HEK293T (cell line): ENCODE measurements at regions not wholly inside any gene's neighbourhood (a gene's known extent, or its start where the extent isn't known, plus 50 kb on each side); places are given as distances from the start of the nearest gene placed in this dataset.

Experiments used
- CTCF ChIA-PET: fragments of 350-600 bp; formaldehyde crosslinking; extraction: SDS; loops from one replicate; lab custom pipeline; 2021; ENCODE audit warnings: antibody characterized with exemption, inconsistent platforms; lab: Yijun Ruan, JAX
- POLR2A ChIA-PET: fragments of 350-600 bp; formaldehyde crosslinking; extraction: SDS; loops from one replicate; lab custom pipeline; 2020; ENCODE audit warnings: antibody characterized with exemption, inconsistent platforms; lab: Yijun Ruan, JAX
- DNase-seq: peaks from one replicate; pipeline ENCODE4 v3.0.0; 2012; ENCODE audit warnings: mixed read lengths; ENCODE audit errors: extremely low spot score
- ARNT ChIP-seq: fragments of 450-650 bp; IDR thresholded peaks from 2 replicates; pipeline ENCODE4 v1.6.1; 2017; ENCODE audit warnings: mild to moderate bottlenecking
- BHLHE40 ChIP-seq: fragments of 450-650 bp; IDR thresholded peaks from 2 replicates; pipeline ENCODE4 v1.6.1; 2016; ENCODE audit warnings: mild to moderate bottlenecking, moderate library complexity, borderline replicate concordance
- CTBP1 ChIP-seq: fragments of 450-650 bp; IDR thresholded peaks from 2 replicates; pipeline ENCODE4 v1.6.1; 2016; ENCODE audit warnings: borderline replicate concordance
- ELF4 ChIP-seq: fragments of 450-650 bp; IDR thresholded peaks from 2 replicates; pipeline ENCODE4 v1.6.1; 2017; ENCODE audit warnings: antibody characterized with exemption
- FOXA1 ChIP-seq: fragments of 450-650 bp; IDR thresholded peaks from 2 replicates; pipeline ENCODE4 v1.6.1; 2016; ENCODE audit warnings: mild to moderate bottlenecking
- FOXK2 ChIP-seq: fragments of 450-650 bp; IDR thresholded peaks from 2 replicates; pipeline ENCODE4 v1.6.1; 2016; ENCODE audit warnings: mild to moderate bottlenecking
- FOXM1 ChIP-seq: fragments of 450-650 bp; IDR thresholded peaks from 2 replicates; pipeline ENCODE4 v1.6.1; 2017; ENCODE audit warnings: mild to moderate bottlenecking, borderline replicate concordance
- HDGF ChIP-seq: fragments of 450-650 bp; IDR thresholded peaks from 2 replicates; pipeline ENCODE4 v1.6.1; 2017; ENCODE audit warnings: antibody characterized with exemption, borderline replicate concordance
- L3MBTL2 ChIP-seq: fragments of 450-650 bp; conservative IDR thresholded peaks from 2 replicates; pipeline ENCODE4 v1.6.1; 2016; ENCODE audit warnings: mild to moderate bottlenecking
- LEF1 ChIP-seq: fragments of 450-650 bp; IDR thresholded peaks from 2 replicates; pipeline ENCODE4 v1.6.1; 2017; ENCODE audit warnings: mild to moderate bottlenecking, borderline replicate concordance
- NFRKB ChIP-seq: fragments of 450-650 bp; IDR thresholded peaks from 2 replicates; pipeline ENCODE4 v1.6.1; 2016; ENCODE audit warnings: mild to moderate bottlenecking, moderate library complexity
- SP1 ChIP-seq: fragments of 450-650 bp; IDR thresholded peaks from 2 replicates; pipeline ENCODE4 v1.6.1; 2017
- SUZ12 ChIP-seq: fragments of 450-650 bp; IDR thresholded peaks from 2 replicates; pipeline ENCODE4 v1.6.1; 2016; ENCODE audit warnings: mild to moderate bottlenecking
- TARDBP ChIP-seq: fragments of 450-650 bp; IDR thresholded peaks from 2 replicates; pipeline ENCODE4 v1.6.1; 2016
- ZNF384 ChIP-seq: fragments of 450-650 bp; IDR thresholded peaks from 2 replicates; pipeline ENCODE4 v1.6.1; 2016
- TF ChIP-seq, protein P1 (sequence below): fragments of 450-650 bp; IDR thresholded peaks from 2 replicates; pipeline ENCODE4 v1.6.1; 2016

GRCh38 chr17:54524501-54524900, 376.2 kb upstream of the TOM1L1 start:
- no peak for DNase-seq
- ChIA-PET CTCF (no interaction called here), POLR2A (no interaction called here)

GRCh38 chr17:54527941-54528340, 372.7 kb upstream of the TOM1L1 start:
- ChIA-PET POLR2A (no interaction called here), CTCF (no interaction called here)
- DNase-seq, result no peak
- no peak for TF ChIP-seq LEF1
- no peak for TF ChIP-seq CTBP1
- no peak for TF ChIP-seq ELF4
- TF ChIP-seq SUZ12, result no peak
- no peak for TF ChIP-seq HDGF
- TF ChIP-seq ZNF384, result no peak
- TF ChIP-seq FOXK2, result no peak
- no peak for TF ChIP-seq TARDBP
- TF ChIP-seq FOXA1, result no peak
- no peak for TF ChIP-seq BHLHE40
- TF ChIP-seq NFRKB, result no peak

More at GRCh38 chr17:54524501-54524900, 376.2 kb upstream of the TOM1L1 start:
- TF ChIP-seq, protein P1, sequence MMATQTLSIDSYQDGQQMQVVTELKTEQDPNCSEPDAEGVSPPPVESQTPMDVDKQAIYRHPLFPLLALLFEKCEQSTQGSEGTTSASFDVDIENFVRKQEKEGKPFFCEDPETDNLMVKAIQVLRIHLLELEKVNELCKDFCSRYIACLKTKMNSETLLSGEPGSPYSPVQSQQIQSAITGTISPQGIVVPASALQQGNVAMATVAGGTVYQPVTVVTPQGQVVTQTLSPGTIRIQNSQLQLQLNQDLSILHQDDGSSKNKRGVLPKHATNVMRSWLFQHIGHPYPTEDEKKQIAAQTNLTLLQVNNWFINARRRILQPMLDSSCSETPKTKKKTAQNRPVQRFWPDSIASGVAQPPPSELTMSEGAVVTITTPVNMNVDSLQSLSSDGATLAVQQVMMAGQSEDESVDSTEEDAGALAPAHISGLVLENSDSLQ, result no peak
- TF ChIP-seq SP1, result no peak
- TF ChIP-seq L3MBTL2, result no peak
- TF ChIP-seq ARNT, result no peak
- no peak for TF ChIP-seq FOXA1

DNA sequence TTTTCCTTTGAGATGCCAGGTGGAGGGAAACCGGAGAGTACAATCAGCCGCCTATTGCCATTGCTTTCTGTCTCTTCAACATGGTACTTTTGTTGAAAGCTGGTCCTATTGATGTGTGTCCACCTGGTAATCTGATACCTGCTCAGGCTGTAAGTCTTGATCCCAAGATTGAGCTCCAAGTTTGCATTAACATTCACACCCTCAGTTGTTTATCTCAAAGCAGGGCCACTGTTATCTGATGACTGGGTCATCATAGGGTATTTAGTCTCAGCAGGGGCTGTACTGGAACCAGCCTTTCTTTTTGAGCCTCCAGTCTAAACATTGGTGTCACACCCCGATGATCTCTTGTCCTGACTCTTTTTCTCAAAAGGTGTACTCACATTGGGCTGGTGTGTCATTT, 370.3 kb upstream of the TOM1L1 start:
- POLR2A ChIA-PET, result no interaction called here
- no peak for TF ChIP-seq FOXM1
- no peak for TF ChIP-seq TARDBP
- CTCF ChIA-PET, result no interaction called here
- no peak for DNase-seq

GRCh38 chr17:54536306-54536705, 364.3 kb upstream of the TOM1L1 start:
- DNase-seq, result no peak
- POLR2A ChIA-PET, result no interaction called here
- CTCF ChIA-PET, result no interaction called here
- TF ChIP-seq FOXK2 (no peak), TARDBP (no peak), ARNT (no peak), BHLHE40 (no peak), FOXA1 (no peak), ELF4 (no peak), L3MBTL2 (no peak), FOXM1 (no peak), LEF1 (no peak)

DNA sequence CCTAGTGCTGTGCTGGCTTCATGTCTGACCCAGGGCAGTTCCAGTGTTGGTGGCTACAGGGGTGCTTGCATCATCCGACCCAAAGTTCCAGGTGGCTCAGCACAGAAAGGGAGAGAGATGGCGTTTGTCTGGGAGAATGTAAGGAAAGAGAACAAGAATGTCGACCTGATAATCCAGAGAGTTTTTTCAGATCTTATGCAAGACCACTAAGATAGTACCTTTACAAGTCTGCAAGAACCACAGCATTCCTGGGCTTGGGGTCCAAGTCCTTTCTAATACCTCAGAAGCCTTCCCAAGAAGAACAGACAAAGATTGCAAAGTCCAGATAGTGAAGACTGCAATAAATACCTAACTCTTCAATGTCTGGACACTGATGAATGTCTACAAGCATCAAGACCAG, 363.0 kb upstream of the TOM1L1 start:
- DNase-seq, result no peak
- POLR2A ChIA-PET, result no interaction called here
- CTCF ChIA-PET, result no interaction called here
- no peak for TF ChIP-seq FOXK2
- TF ChIP-seq HDGF, result no peak
- TF ChIP-seq SUZ12, result no peak
- TF ChIP-seq, protein P1, result no peak
- no peak for TF ChIP-seq FOXA1
- TF ChIP-seq TARDBP, result no peak

- DNase-seq, result no peak
- TF ChIP-seq ELF4 (no peak), SP1 (no peak), L3MBTL2 (no peak)
These were observed 356.4 kb upstream of the TOM1L1 start for GRCh38 chr17:54544249-54544648.

GRCh38 chr17:54559883-54560282, 340.8 kb upstream of the TOM1L1 start:
- CTCF ChIA-PET, result no interaction called here
- no peak for DNase-seq
- no peak for TF ChIP-seq ZNF384
- POLR2A ChIA-PET, result no interaction called here

More at GRCh38 chr17:54544249-54544648, 356.4 kb upstream of the TOM1L1 start:
- ChIA-PET CTCF (no interaction called here), POLR2A (no interaction called here)

- CTCF ChIA-PET, result no interaction called here
- no peak for TF ChIP-seq TARDBP
- POLR2A ChIA-PET, result no interaction called here
- no peak for DNase-seq
These were observed 292.0 kb upstream of the TOM1L1 start for GRCh38 chr17:54608634-54609155.

DNA sequence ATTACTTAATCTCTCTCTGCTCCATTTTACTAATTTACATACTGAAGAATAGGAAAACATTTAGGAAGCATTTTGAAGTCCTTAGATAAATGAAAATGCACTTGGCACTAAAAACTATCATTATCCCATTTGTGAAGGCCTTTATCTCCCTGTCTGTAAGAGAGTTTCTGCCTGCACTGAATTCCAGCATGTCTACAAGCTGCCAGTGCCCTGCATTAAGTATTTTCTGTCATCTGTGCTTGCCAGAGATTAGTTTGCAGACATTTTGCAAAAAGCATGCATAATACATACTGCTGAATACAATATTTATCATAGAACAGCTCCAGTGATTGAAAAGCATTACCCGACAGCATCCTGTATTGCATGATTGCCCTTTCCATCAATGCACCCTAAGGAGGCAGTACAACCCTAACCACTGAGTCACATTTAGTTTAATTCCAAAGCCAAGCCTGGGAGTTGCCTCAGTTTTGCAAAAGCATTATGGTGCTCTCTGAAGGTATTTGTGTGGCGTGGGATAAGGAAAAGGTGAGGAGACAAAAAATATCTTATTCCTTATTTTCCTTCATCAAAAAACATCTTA, 280.2 kb upstream of the TOM1L1 start:
- ChIA-PET POLR2A (no interaction called here), CTCF (no interaction called here)
- DNase-seq, result no peak
- TF ChIP-seq SUZ12, result no peak
- TF ChIP-seq ARNT, result no peak
- TF ChIP-seq FOXM1, result no peak
- TF ChIP-seq BHLHE40, result no peak
- no peak for TF ChIP-seq NFRKB
- TF ChIP-seq HDGF, result no peak
- no peak for TF ChIP-seq ZNF384
- no peak for TF ChIP-seq FOXK2
- TF ChIP-seq L3MBTL2, result no peak
- TF ChIP-seq ELF4, result no peak
- no peak for TF ChIP-seq LEF1
- no peak for TF ChIP-seq FOXA1
- no peak for TF ChIP-seq SP1
- no peak for TF ChIP-seq CTBP1
